ENCODE measurements at regions not wholly inside any gene's neighbourhood (a gene's known extent, or its start where the extent isn't known, plus 50 kb on each side); places are given as distances from the start of the nearest gene placed in this dataset.

- TF ChIP-seq CTCF (IDR thresholded peaks at IDR 0.05; ENCODE audit: control insufficient read depth, extremely low read depth, insufficient read depth), result no peak
- H3K4me3 ChIP-seq (ENCODE audit: low read depth, low read length), result no peak overlapping the region
- DNase-seq (ENCODE audit: low read depth), result no peak
Observed at GRCh38 chr14:25488961-25489360, 439.0 kb upstream of the STXBP6 start.

GRCh38 chr14:25485381-25485780 lies 435.4 kb upstream of the STXBP6 start:
- DNase-seq (ENCODE audit: low read depth), result no peak
- no peak overlapping the region for H3K4me3 ChIP-seq (ENCODE audit: low read depth, low read length)
- TF ChIP-seq CTCF (IDR thresholded peaks at IDR 0.05; ENCODE audit: control insufficient read depth, extremely low read depth, insufficient read depth), result no peak

GRCh38 chr14:25484906-25485305 lies 435.0 kb upstream of the STXBP6 start:
- DNase-seq (ENCODE audit: low read depth), result no peak
- no peak overlapping the region for H3K4me3 ChIP-seq (ENCODE audit: low read depth, low read length)
- TF ChIP-seq CTCF (IDR thresholded peaks at IDR 0.05; ENCODE audit: control insufficient read depth, extremely low read depth, insufficient read depth), result no peak

- H3K4me3 ChIP-seq (ENCODE audit: low read depth, low read length), result no peak overlapping the region
- TF ChIP-seq CTCF (IDR thresholded peaks at IDR 0.05; ENCODE audit: control insufficient read depth, extremely low read depth, insufficient read depth), result peak; percentile 39
- DNase-seq (ENCODE audit: low read depth), result no peak
Observed at GRCh38 chr14:25484235-25484634, 434.3 kb upstream of the STXBP6 start.

DNA sequence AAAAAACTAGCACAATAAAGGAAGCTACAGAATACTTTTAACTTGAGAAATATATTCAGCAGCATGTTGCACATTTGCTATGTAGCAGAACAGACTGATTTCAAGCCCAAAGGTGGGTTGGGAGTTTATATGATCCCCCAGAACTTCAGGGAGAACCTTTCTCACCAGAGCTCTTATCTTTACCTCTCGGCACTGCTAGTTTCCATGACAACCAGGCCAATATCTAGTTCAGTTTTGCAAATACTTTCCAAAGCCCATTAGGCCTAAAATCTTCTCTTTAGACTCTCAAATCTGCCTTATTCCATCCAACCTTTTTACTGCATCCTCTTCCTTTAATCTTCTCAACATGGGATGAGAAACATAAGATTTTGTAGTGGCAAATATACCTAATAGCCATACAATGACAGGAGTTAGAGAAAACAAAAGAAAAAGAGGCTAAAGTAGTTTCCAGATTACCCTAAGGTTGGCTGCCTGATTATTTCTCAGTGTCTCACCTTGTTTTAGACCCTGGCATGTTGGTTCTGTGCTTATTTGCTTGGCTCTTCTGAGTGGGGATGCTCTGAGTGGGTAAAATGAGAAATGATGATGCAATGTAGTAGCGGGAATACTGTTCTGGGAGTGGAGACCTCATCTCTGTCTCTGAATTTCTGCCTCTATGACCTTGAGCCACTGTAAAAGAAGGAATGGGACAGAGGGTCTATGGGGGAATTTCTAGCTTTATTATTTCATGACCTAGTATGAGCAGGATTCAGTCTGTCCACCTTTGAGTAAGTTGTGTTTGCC lies 427.6 kb upstream of the STXBP6 start:
- no peak overlapping the region for H3K4me3 ChIP-seq (ENCODE audit: low read depth, low read length)
- DNase-seq (ENCODE audit: low read depth), result no peak
- no peak for TF ChIP-seq CTCF (IDR thresholded peaks at IDR 0.05; ENCODE audit: control insufficient read depth, extremely low read depth, insufficient read depth)

DNA sequence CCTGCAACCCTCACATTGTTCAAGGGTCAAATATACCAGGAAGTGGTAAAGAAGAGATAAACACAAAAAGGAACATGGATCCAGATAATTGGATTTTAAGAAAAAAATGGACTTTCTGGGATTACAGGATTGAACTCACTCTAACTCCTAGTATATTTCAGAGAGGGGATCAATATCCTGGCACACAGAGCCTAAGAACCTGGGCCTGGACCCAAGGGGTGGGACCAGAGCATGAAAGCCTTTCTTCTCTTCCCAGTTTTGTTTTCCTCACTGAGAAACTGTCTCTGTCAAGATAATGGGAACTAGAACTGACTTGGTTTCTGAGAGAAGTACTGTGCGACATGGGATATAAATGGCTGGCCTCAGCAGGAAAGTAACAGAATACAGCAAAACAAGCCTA lies 422.8 kb upstream of the STXBP6 start:
- TF ChIP-seq CTCF (IDR thresholded peaks at IDR 0.05; ENCODE audit: control insufficient read depth, extremely low read depth, insufficient read depth), result no peak
- DNase-seq (ENCODE audit: low read depth), result no peak
- H3K4me3 ChIP-seq (ENCODE audit: low read depth, low read length), result no peak overlapping the region

- DNase-seq (ENCODE audit: low read depth), result no peak
- TF ChIP-seq CTCF (IDR thresholded peaks at IDR 0.05; ENCODE audit: control insufficient read depth, extremely low read depth, insufficient read depth), result no peak
- no peak overlapping the region for H3K4me3 ChIP-seq (ENCODE audit: low read depth, low read length)
Observed at GRCh38 chr14:25464772-25465171, 414.8 kb upstream of the STXBP6 start.

Measured in LNCaP clone FGC (cell line).